ENCODE measurements at regions not wholly inside any gene's neighbourhood (a gene's known extent, or its start where the extent isn't known, plus 50 kb on each side); places are given as distances from the start of the nearest gene placed in this dataset.
A peak's percentile ranks its signal among the peaks of the same experiment; 100 is the strongest.

- Mint-ChIP-seq H3K4me3 (peak overlapping the region; percentile 42), H3K4me1 (peaks cover 65% of the 10 kb centered on the region), H3K36me3 (ENCODE audit: low read depth) (no peaks in the 10 kb centered on the region), H3K27me3 (ENCODE audit: low read depth) (no peaks in the 10 kb centered on the region), H3K9me3 (no peaks in the 10 kb centered on the region), H3K27ac (ENCODE audit: unreplicated experiment) (peak overlapping the region; percentile 91)
- TF ChIP-seq, protein P1, sequence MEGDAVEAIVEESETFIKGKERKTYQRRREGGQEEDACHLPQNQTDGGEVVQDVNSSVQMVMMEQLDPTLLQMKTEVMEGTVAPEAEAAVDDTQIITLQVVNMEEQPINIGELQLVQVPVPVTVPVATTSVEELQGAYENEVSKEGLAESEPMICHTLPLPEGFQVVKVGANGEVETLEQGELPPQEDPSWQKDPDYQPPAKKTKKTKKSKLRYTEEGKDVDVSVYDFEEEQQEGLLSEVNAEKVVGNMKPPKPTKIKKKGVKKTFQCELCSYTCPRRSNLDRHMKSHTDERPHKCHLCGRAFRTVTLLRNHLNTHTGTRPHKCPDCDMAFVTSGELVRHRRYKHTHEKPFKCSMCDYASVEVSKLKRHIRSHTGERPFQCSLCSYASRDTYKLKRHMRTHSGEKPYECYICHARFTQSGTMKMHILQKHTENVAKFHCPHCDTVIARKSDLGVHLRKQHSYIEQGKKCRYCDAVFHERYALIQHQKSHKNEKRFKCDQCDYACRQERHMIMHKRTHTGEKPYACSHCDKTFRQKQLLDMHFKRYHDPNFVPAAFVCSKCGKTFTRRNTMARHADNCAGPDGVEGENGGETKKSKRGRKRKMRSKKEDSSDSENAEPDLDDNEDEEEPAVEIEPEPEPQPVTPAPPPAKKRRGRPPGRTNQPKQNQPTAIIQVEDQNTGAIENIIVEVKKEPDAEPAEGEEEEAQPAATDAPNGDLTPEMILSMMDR (conservative IDR thresholded peaks at IDR 0.05) = no peak
- DNase-seq (ENCODE audit: low read depth, low spot score) = no peak
Measured at GRCh38 chr14:55756557-55756956, 176.6 kb downstream of the KTN1 start.

- TF ChIP-seq, protein P1 (conservative IDR thresholded peaks at IDR 0.05) = no peak
- Mint-ChIP-seq H3K36me3 (ENCODE audit: low read depth) (no peaks in the 10 kb centered on the region), H3K4me3 (peak overlapping the region; percentile 6), H3K9me3 (no peaks in the 10 kb centered on the region), H3K4me1 (peaks cover 65% of the 10 kb centered on the region), H3K27ac (ENCODE audit: unreplicated experiment) (no peak overlapping the region), H3K27me3 (ENCODE audit: low read depth) (peaks cover 2% of the 10 kb centered on the region)
- no peak for DNase-seq (ENCODE audit: low read depth, low spot score)
Measured at GRCh38 chr14:55758796-55759195, 178.8 kb downstream of the KTN1 start.

GRCh38 chr14:55760789-55761566 lies 181.0 kb downstream of the KTN1 start:
- DNase-seq (ENCODE audit: low read depth, low spot score) = no peak
- Mint-ChIP-seq H3K27me3 (ENCODE audit: low read depth) (peaks cover 2% of the 10 kb centered on the region), H3K9me3 (peaks cover 7% of the 10 kb centered on the region), H3K36me3 (ENCODE audit: low read depth) (no peaks in the 10 kb centered on the region), H3K4me3 (no peak overlapping the region), H3K27ac (ENCODE audit: unreplicated experiment) (no peak overlapping the region), H3K4me1 (peaks cover 59% of the 10 kb centered on the region)
- TF ChIP-seq, protein P1 (conservative IDR thresholded peaks at IDR 0.05) = no peak

- Mint-ChIP-seq H3K9me3 (peaks cover 7% of the 10 kb centered on the region), H3K27ac (ENCODE audit: unreplicated experiment) (no peak overlapping the region), H3K4me1 (peaks cover 52% of the 10 kb centered on the region), H3K4me3 (no peak overlapping the region), H3K36me3 (ENCODE audit: low read depth) (no peaks in the 10 kb centered on the region), H3K27me3 (ENCODE audit: low read depth) (peaks cover 2% of the 10 kb centered on the region)
- TF ChIP-seq, protein P1 (conservative IDR thresholded peaks at IDR 0.05) = no peak
- no peak for DNase-seq (ENCODE audit: low read depth, low spot score)
Measured at GRCh38 chr14:55761651-55762050, 181.6 kb downstream of the KTN1 start.

- H3K27me3 Mint-ChIP-seq (ENCODE audit: low read depth) = peaks cover 2% of the 10 kb centered on the region
- TF ChIP-seq, protein P1 (conservative IDR thresholded peaks at IDR 0.05) = no peak
- peaks cover 7% of the 10 kb centered on the region for H3K9me3 Mint-ChIP-seq
- H3K4me3 Mint-ChIP-seq = no peak overlapping the region
- peaks cover 45% of the 10 kb centered on the region for H3K4me1 Mint-ChIP-seq
- no peak for DNase-seq (ENCODE audit: low read depth, low spot score)
- peak overlapping the region; percentile 79 for H3K27ac Mint-ChIP-seq (ENCODE audit: unreplicated experiment)
- H3K36me3 Mint-ChIP-seq (ENCODE audit: low read depth) = no peaks in the 10 kb centered on the region
Measured at GRCh38 chr14:55762595-55763232, 182.7 kb downstream of the KTN1 start.
